Amniotic stem cell (primary cell): ENCODE measurements at regions not wholly inside any gene's neighbourhood (a gene's known extent, or its start where the extent isn't known, plus 50 kb on each side); places are given as distances from the start of the nearest gene placed in this dataset.

ENCODE experiments used
- DNase-seq: peaks from one replicate; lab custom pipeline; 2025; lab: John Stamatoyannopoulos, UW

DNA sequence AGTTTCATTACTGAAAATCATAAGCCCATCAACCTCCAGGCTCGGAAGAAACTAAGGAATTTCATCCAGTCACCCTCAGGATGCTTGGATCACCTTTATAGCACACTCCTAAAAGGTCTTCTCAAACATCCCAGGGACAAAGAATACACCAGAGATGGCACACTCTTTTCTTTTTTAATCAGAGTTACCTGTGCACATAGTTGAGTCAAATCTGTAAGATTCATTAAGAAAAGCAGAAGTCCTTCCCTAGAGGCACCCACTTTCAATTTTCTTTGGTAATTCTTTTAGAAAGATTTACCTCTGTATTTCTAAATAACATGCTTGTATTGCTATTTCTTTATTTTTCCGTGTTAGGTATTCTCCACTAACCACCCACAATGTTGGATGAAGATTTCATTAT lies 50.6 kb upstream of the IL6 start:
- no peak for DNase-seq

DNA sequence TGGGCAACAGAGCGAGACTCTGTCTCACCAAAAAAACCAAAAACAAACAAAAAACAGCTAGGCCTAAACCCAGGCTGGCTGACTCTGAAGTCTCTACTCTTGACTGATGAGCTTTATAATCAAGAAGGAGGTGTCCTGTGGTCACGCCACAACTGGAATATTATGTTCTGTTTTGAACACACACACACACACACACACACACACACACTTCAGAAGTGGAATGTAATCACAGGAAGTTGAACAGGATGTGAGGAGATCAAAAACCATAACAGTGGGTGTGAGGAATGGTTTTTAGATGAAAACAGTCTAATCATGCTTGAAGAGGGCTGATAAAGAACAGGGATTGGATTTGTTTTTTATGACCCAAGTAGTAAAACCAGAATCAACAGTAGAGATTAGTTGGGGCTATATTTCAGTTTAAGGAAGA lies 51.1 kb upstream of the IL6 start:
- no peak for DNase-seq

DNA sequence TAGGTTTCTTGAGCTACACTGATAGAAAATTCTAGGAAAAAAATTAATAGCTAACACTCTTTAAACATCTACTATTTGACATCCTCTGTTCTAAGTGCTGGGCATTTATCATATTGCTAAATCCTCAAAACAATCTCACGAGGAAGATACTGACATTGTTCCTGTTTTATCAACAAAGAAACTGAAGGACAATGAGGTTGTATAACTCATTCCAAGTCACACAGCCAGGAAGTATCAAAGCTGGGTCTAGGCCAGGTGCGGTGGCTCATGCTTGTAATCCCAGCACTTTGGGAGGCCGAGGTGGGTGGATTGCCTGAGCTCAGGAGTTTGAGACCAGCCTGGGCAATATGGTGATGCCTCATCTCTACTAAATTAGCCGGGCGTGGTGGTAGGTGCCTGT lies 51.6 kb upstream of the IL6 start:
- no peak for DNase-seq

GRCh38 chr7:22672846-22673680 lies 53.9 kb upstream of the IL6 start:
- DNase-seq: no peak

DNA sequence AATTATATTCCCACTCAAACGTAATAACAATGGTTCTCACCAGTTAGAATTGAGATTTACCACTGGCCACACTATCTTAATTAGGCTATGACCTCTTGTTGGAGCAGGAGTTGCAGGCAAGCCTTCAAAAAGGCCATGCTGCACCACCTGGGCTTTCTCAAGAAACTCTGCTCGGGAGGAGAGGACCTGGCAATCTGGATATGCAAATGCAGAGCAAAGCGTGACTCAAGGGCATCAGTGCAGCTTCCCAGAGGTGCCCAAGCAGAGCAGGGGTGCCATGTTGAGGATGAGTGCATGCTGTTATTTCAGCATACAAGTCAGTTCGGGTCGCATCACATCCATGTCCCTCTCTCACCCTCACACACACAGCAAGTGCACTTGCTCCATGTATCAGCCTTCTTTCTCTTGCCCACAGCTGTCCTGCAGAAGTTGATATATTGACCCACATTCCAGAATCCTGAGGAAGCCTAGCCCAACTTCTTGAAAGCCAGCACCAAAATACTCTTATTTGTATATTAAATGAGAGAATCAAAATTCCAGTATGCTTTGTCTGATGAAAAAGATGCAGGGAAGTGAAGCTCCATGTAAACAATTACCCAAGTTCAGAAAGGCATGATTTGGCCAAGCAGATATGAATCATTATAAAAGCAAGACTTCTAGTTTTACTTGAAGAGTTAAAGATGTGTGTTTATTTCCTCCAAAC lies 55.7 kb upstream of the IL6 start:
- DNase-seq: no peak

GRCh38 chr7:22670422-22670815 lies 56.6 kb upstream of the IL6 start:
- no peak for DNase-seq

DNA sequence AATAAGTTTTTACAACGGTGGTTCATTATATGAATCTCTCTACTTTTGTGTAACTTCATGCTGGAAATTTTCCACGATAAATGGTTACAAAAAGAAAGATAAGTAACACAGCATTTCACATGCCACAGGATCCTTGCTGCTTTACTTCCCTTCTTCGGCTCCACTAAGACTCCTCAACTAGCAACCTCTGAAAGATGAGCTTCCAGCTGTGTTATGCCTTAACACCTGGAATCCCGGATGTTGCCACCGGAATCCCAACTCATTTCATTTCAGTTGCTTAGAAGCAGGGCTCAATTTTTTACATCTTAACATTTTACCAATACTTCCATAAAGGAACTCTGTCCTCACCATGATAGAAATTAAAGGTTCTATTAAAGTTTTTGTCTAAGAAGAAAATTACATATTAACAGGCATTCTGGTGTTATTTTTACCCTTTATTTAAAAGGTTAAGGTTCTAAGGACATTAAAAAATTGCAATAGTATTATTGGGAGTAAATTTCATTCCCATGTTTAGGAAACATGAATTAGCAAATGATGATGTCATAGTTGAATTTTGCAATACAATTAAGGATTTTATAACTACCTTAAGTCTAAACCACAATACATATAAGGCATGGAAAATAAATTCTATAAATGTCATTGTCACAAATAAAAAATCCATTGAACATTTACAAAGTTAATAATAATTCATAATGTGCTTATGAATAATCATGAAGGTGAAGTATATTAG lies 57.1 kb upstream of the IL6 start:
- DNase-seq: no peak

DNA sequence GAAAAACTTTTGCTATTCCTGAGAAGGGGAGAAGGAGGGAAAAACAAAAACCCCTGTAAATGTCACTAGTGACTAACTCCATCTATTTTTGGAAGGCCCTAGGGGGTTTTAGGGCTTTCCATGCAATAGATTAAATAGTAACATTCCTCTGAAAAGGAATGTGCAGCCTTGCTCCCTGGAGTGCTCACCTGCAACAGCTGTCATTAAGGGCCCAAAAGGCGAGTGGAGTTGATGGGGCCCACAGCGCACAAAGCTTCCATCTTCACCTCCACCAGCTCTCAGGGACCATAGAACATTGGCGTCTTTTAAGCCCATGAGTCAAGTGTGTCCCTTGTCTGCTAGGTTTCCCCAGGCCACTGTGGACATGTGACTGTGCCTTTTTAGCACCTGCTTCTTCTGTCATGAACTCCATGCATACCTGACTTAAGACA lies 58.0 kb upstream of the IL6 start:
- no peak for DNase-seq

DNA sequence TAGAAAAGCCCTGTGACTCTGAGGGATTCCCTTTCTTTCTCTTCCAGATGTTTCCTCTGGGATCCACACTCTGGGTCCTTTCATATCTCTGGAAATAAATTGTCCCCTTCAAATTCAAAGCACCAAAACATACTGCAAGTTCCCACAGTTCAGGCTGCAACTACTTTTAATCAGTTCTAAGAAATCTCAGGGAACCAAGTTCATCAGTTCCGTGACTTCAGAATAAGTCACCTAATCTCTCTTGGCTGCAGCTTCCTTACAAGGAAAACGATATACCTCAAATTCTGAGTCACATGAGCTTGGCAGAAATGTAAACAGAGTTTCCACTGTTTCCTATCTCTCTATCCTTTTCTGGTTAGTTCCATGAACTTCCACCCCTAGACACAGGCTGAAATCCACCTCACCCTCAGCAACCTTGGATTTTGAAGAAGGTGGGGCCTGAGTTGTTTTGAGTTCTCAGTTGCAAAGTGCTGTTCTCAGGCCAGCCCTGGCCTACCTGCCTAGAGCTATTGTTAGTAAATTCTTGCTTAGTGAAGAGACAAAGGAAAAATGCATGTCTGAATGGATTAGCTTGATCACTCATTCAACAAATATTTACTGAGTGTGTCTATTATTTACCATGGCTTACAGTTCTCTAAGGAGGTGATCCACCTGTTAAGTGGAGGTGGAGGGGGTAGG lies 59.3 kb upstream of the IL6 start:
- DNase-seq: peak; percentile 59

GRCh38 chr7:22667187-22667561 lies 59.8 kb upstream of the IL6 start:
- DNase-seq: no peak

GRCh38 chr7:22666732-22667131 lies 60.3 kb upstream of the IL6 start:
- no peak for DNase-seq

- DNase-seq: no peak
These were observed 61.1 kb upstream of the IL6 start for GRCh38 chr7:22665923-22666322.

- DNase-seq: no peak
These were observed 61.8 kb upstream of the IL6 start for GRCh38 chr7:22664988-22665798.

- no peak for DNase-seq
These were observed 63.3 kb upstream of the IL6 start for GRCh38 chr7:22663721-22664120.

DNA sequence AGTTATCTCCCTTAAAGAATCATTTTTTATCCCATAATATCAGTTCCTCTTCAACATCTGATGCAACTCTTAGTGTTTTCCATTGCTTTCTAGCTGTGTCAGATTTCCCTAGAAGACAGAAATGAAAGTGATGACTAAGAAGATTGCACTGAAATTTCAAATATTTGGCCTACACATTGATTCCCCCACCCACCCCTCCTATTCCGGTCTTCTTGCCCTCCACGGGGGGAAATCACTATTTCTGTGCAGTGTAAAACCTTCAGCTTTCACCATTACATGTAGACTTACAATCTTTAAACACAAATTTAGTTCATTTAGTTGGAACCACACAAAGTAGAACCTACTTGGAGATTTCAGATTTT lies 63.7 kb upstream of the IL6 start:
- peak; percentile 53 for DNase-seq

DNA sequence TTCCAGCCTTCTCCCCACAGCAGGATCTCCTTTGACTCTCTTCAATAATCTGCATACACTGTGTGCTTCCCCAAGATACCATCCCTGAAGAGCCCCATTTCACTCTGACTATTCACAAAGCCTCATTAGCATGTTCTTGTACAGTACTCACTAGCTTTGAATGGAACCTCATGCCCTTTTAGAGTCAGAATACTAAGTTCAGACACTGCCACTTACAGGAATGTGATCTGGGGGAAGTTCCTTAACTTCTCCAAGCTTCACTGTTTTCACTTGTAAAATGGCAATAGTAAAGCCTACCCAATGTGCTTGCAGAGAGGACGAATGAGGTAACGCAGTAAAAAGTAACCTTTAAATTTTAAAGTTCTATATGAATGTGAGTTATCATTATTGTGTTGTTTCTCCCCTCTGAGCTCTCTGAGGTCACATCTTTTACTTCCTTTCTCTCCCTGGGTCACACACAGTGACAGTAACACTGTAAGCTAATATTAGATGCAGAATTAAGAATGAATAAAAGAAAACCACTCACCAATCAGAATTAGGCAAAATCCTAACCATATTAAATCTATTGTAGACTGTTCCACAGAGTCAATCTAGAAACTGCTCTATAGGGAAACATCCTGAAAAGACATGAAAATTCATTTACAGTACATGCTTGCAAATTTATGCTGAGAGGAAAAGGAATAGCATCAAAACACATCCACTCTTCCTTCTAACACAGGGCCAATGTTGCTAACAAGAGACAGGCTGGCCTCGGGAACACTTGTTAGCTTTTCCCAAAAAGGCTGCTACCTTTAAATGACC lies 64.2 kb upstream of the IL6 start:
- DNase-seq: no peak

DNA sequence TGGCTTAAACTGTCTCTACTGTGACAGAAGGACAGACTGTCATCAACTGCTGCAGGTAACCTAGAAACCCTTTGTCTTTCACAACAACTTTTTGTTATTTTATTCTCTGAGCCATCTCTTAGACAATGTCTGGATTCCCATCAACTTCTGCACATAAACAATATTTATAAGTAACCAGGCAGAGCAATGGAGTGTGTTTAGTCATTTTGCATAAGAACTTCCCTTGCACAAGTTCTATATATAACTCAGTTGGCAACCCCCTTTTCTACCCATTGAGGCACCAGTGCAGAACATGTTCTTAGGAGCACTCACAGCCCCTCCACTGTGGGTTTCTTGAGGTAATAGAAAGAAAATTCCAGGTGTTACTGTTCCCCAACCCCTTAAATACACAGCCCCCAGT lies 65.0 kb upstream of the IL6 start:
- no peak for DNase-seq

GRCh38 chr7:22660732-22661131 lies 66.3 kb upstream of the IL6 start:
- no peak for DNase-seq

DNA sequence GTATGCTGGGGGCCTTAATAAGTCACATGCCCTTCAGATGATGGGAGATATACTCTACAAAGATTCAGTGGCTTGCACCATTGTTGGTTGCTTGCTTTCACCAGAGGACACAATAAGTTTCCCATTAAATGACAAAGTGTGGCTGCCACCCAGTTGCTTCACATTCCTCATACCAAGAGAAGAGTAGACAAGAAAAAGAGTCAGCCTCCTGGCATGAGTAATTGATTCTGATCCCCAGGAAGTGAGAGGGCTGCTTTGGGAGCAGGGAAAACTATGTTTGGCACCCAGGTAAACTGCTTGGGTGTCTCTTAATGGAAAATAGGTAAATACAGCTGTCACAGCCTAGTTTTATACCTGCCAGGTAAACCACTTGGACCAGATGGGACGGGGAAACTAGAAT lies 66.7 kb upstream of the IL6 start:
- no peak for DNase-seq

DNA sequence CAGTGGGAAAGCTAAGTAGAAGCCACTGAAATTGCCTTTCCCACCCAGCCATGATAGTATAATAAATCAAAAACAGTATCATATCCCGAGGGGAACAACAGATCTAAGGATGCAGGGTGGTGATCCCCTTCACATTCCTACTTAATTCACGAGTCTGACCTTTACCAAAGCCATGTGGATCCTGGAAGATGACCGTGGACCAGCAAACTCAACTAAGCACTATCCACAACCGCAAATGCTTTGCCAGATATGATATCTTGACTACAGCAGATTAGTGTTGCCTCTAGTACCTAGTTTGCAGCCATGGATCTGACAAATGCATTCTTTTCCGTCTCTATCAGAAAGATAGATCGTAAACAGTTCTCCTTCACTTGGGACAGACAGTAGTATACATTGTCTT lies 67.3 kb upstream of the IL6 start:
- no peak for DNase-seq

DNA sequence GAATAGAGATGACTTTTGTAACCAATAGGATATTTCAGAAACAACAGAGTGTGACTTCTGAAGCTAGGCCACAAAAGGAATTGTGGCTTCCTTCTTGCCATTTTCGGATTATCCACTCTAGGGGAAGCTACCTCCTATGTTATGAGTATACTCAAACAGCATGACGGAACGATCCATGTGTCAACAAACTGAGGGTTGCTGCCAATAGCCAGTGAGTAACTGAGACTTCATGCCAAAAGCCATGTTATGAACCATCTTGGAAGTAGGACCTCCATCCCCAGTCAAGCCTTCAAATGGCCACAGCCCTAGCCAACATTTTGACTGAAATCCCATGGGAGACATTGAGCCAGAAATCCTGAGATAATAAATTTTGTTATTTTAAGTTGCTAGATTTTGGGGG lies 69.0 kb upstream of the IL6 start:
- no peak for DNase-seq
